GM23338 (cell line): ENCODE measurements at regions not wholly inside any gene's neighbourhood (a gene's known extent, or its start where the extent isn't known, plus 50 kb on each side); places are given as distances from the start of the nearest gene placed in this dataset.

ENCODE experiments used
- ATAC-seq: fragments of 200-7000 bp; cut with Tn5 transposase; 3 replicates; pipeline ENCODE4 v1.9.1; 2020
- DNase-seq: peaks from one replicate; pipeline ENCODE4 v3.0.0-alpha.2; 2015; ENCODE audit warnings: low spot score
- H2AFZ ChIP-seq: fragments of 200-600 bp; sonication (generic); 2 replicates; pipeline ENCODE4 v1.8.0; 2016; ENCODE audit warnings: antibody characterized with exemption, mild to moderate bottlenecking, moderate library complexity
- H3F3A ChIP-seq: fragments of 200-600 bp; sonication (generic); replicated peaks from 2 replicates; pipeline ENCODE4 v1.8.0; 2017; ENCODE audit warnings: antibody characterized with exemption, mixed run types, low read depth
- H3K27ac ChIP-seq: fragments of 200-600 bp; sonication (generic); 2 replicates; pipeline ENCODE4 v1.6.1; 2016; ENCODE audit warnings: low read depth
- H3K27me3 ChIP-seq: fragments of 200-600 bp; sonication (generic); 2 replicates; pipeline ENCODE4 v1.8.0; 2016; ENCODE audit warnings: mild to moderate bottlenecking, mixed run types, moderate library complexity; ENCODE audit not compliant: insufficient read depth
- H3K36me3 ChIP-seq: fragments of 200-600 bp; sonication (generic); 2 replicates; pipeline ENCODE4 v1.8.0; 2016; ENCODE audit warnings: mild to moderate bottlenecking; ENCODE audit not compliant: insufficient read depth
- H3K4me1 ChIP-seq: fragments of 200-600 bp; sonication (generic); 2 replicates; pipeline ENCODE4 v1.8.0; 2016; ENCODE audit warnings: mild to moderate bottlenecking, moderate library complexity; ENCODE audit not compliant: insufficient read depth
- H3K4me2 ChIP-seq: fragments of 200-600 bp; sonication (generic); 2 replicates; pipeline ENCODE4 v1.7.1; 2017; ENCODE audit warnings: mixed run types
- H3K4me3 ChIP-seq: fragments of 200-600 bp; sonication (generic); 2 replicates; pipeline ENCODE4 v1.6.1; 2016; ENCODE audit warnings: mixed run types
- H3K79me2 ChIP-seq: fragments of 200-600 bp; sonication (generic); replicated peaks from 2 replicates; pipeline ENCODE4 v1.8.0; 2017; ENCODE audit warnings: mild to moderate bottlenecking; ENCODE audit not compliant: insufficient read depth
- H3K9me2 ChIP-seq: fragments of 200-600 bp; sonication (generic); 2 replicates; pipeline ENCODE4 v1.8.0; 2017; ENCODE audit not compliant: insufficient read depth
- H4K20me1 ChIP-seq: fragments of 200-600 bp; sonication (generic); replicated peaks from 2 replicates; pipeline ENCODE4 v1.8.0; 2017; ENCODE audit warnings: mild to moderate bottlenecking; ENCODE audit not compliant: insufficient read depth
- H3K27ac Mint-ChIP-seq: 2 replicates; pipeline ENCODE4 v1.8.0; 2020; ENCODE audit warnings: inconsistent platforms, mild to moderate bottlenecking, moderate library complexity, mixed read lengths
- H3K27me3 Mint-ChIP-seq: 3 replicates; pipeline ENCODE4 v1.8.0; 2022; ENCODE audit warnings: low read depth, mild to moderate bottlenecking, moderate library complexity, mixed read lengths, inconsistent platforms; ENCODE audit not compliant: insufficient read depth, poor library complexity
- H3K36me3 Mint-ChIP-seq: 3 replicates; pipeline ENCODE4 v1.8.0; 2021; ENCODE audit warnings: low read depth, mild to moderate bottlenecking, inconsistent platforms, moderate library complexity, mixed read lengths
- H3K4me1 Mint-ChIP-seq: 3 replicates; pipeline ENCODE4 v1.8.0; 2020; ENCODE audit warnings: mild to moderate bottlenecking, inconsistent platforms, mixed read lengths
- H3K4me3 Mint-ChIP-seq: 3 replicates; pipeline ENCODE4 v1.8.0; 2021; ENCODE audit warnings: moderate library complexity, mild to moderate bottlenecking, inconsistent platforms, mixed read lengths
- H3K9me3 Mint-ChIP-seq: 3 replicates; pipeline ENCODE4 v1.8.0; 2020; ENCODE audit warnings: moderate library complexity, mild to moderate bottlenecking, inconsistent platforms, mixed read lengths
- CREB1 ChIP-seq: fragments of 250-450 bp; sonication (Bioruptor Pico); IDR thresholded peaks from 2 replicates; pipeline ENCODE4 v1.5.0; 2020; ENCODE audit warnings: low read depth, mild to moderate bottlenecking, moderate library complexity
- CTCF ChIP-seq, 2 experiments: fragments of 200-600 bp in 1 of 2; sonication (generic) in 1 of 2; conservative IDR thresholded peaks; 2 replicates each; pipeline versions ENCODE4 v1.5.1 to v1.6.1; 2016 to 2017; ENCODE audit warnings: antibody characterized with exemption in 2 of 2, low read depth in 2 of 2, mild to moderate bottlenecking in 2 of 2, moderate library complexity in 1 of 2
- ETS1 ChIP-seq: IDR thresholded peaks from 2 replicates; pipeline ENCODE4 v1.6.1; 2016; ENCODE audit warnings: antibody characterized with exemption
- EZH2 ChIP-seq: fragments of 200-600 bp; sonication (generic); IDR thresholded peaks from one replicate; pipeline ENCODE4 v1.8.0; 2017; ENCODE audit warnings: antibody characterized with exemption, mild to moderate bottlenecking, low read depth; ENCODE audit not compliant: unreplicated experiment
- EZH2phosphoT487 ChIP-seq: fragments of 200-600 bp; sonication (generic); IDR thresholded peaks from one replicate; pipeline ENCODE4 v1.8.1; 2018; ENCODE audit warnings: antibody characterized with exemption; ENCODE audit not compliant: unreplicated experiment
- JUNB ChIP-seq: IDR thresholded peaks from one replicate; pipeline ENCODE4 v1.6.1; 2016; ENCODE audit warnings: antibody characterized with exemption; ENCODE audit not compliant: unreplicated experiment
- NANOG ChIP-seq: IDR thresholded peaks from 2 replicates; pipeline ENCODE4 v1.6.1; 2016; ENCODE audit warnings: antibody characterized with exemption, borderline replicate concordance
- POLR2AphosphoS5 ChIP-seq: IDR thresholded peaks from 2 replicates; pipeline ENCODE4 v1.6.1; 2016; ENCODE audit warnings: antibody characterized with exemption, low read depth
- REST ChIP-seq: IDR thresholded peaks from one replicate; pipeline ENCODE4 v1.6.1; 2018; ENCODE audit warnings: antibody characterized with exemption; ENCODE audit not compliant: unreplicated experiment
- STAT1 ChIP-seq: IDR thresholded peaks from one replicate; pipeline ENCODE4 v1.6.1; 2016; ENCODE audit warnings: antibody characterized with exemption; ENCODE audit not compliant: unreplicated experiment
- ZNF114 ChIP-seq: fragments of 250-450 bp; sonication (Bioruptor Pico); IDR thresholded peaks from 2 replicates; pipeline ENCODE4 v1.5.0; 2020; ENCODE audit warnings: mild to moderate bottlenecking, moderate library complexity
- ZNF331 ChIP-seq: fragments of 250-450 bp; sonication (Bioruptor Pico); IDR thresholded peaks from 2 replicates; pipeline ENCODE4 v1.5.0; 2020; ENCODE audit warnings: low read depth, mild to moderate bottlenecking, moderate library complexity
- ZNF462 ChIP-seq: fragments of 250-450 bp; sonication (Bioruptor Pico); IDR thresholded peaks from 2 replicates; pipeline ENCODE4 v1.5.0; 2020; ENCODE audit warnings: mild to moderate bottlenecking, moderate library complexity

- H3K4me1 Mint-ChIP-seq: peaks cover 6% of the 10 kb centered on the region; the same call in 2 of the 3 replicates
- H3K27ac ChIP-seq: no peak overlapping the region
- H3K27me3 ChIP-seq: no peaks in the 10 kb centered on the region
- no peak for ATAC-seq
- no peaks in the 10 kb centered on the region for H3K9me2 ChIP-seq
- H3K36me3 ChIP-seq: no peaks in the 10 kb centered on the region
- no peak overlapping the region for H3K4me2 ChIP-seq
- H3K9me3 Mint-ChIP-seq: no peaks in the 10 kb centered on the region
- no peak for TF ChIP-seq EZH2
- no peak for TF ChIP-seq STAT1
- TF ChIP-seq CTCF (conservative IDR thresholded peaks at IDR 0.05; ENCODE audit: low read depth in 2 of 2): no peak
- TF ChIP-seq ZNF331 (CRISPR knock-in tag): no peak
- no peak for TF ChIP-seq POLR2AphosphoS5
- TF ChIP-seq ETS1: no peak
- no peak for TF ChIP-seq NANOG
- TF ChIP-seq ZNF114 (CRISPR knock-in tag): no peak
- no peak for TF ChIP-seq EZH2phosphoT487
- no peak for TF ChIP-seq JUNB
- TF ChIP-seq REST: no peak
- TF ChIP-seq CREB1 (CRISPR knock-in tag): no peak
- TF ChIP-seq ZNF462 (CRISPR knock-in tag): no peak
- H3K79me2 ChIP-seq: no peaks in the 10 kb centered on the region
- no peak overlapping the region for H3K4me3 ChIP-seq
- DNase-seq: no peak
- H3K4me3 Mint-ChIP-seq: no peak overlapping the region
- no peaks in the 10 kb centered on the region for H3K4me1 ChIP-seq
- H3F3A ChIP-seq: no peaks in the 10 kb centered on the region
- no peaks in the 10 kb centered on the region for H4K20me1 ChIP-seq
- no peak overlapping the region for H2AFZ ChIP-seq
- peaks cover 2% of the 10 kb centered on the region for H3K27me3 Mint-ChIP-seq
- H3K36me3 Mint-ChIP-seq: no peaks in the 10 kb centered on the region
- H3K27ac Mint-ChIP-seq: no peak overlapping the region; the same call in 1 of the 2 replicates
These were observed 284.5 kb upstream of the SEMA3D start for GRCh38 chr7:85471307-85471706.
